Neutrophil (primary cell): ENCODE measurements at regions not wholly inside any gene's neighbourhood (a gene's known extent, or its start where the extent isn't known, plus 50 kb on each side); places are given as distances from the start of the nearest gene placed in this dataset.

ENCODE experiments used
- H3K27ac ChIP-seq: fragments of 200-600 bp; sonication (generic); 2 replicates; pipeline ENCODE4 v1.5.1; 2016; ENCODE audit warnings: mild to moderate bottlenecking, moderate library complexity
- H3K27me3 ChIP-seq: fragments of 200-600 bp; sonication (generic); 2 replicates; pipeline ENCODE4 v1.6.0; 2016; ENCODE audit warnings: mild to moderate bottlenecking
- H3K36me3 ChIP-seq: fragments of 200-600 bp; sonication (generic); 2 replicates; pipeline ENCODE4 v1.5.1; 2017
- H3K4me1 ChIP-seq, 2 experiments: fragments of 200-600 bp in 1 of 2; sonication (generic) in 1 of 2; 1 replicate in 1 of 2; 2 replicates in 1 of 2; pipeline versions ENCODE4 v1.5.1 to v1.6.1; 2013 to 2016; ENCODE audit warnings: low read depth in 1 of 2, low read length in 1 of 2, mild to moderate bottlenecking in 1 of 2, moderate library complexity in 1 of 2; ENCODE audit not compliant: control insufficient read depth in 1 of 2, insufficient read depth in 1 of 2
- H3K4me3 ChIP-seq, 2 experiments: fragments of 200-600 bp in 1 of 2; sonication (generic) in 1 of 2; 1 replicate in 1 of 2; 2 replicates in 1 of 2; pipeline ENCODE4 v1.5.1; 2013 to 2016; ENCODE audit warnings: low read depth in 1 of 2, low read length in 1 of 2, mild to moderate bottlenecking in 1 of 2, moderate library complexity in 1 of 2
- H3K9me3 ChIP-seq: fragments of 200-600 bp; sonication (generic); 2 replicates; pipeline ENCODE4 v1.5.1; 2016
- CTCF ChIP-seq: fragments of 200-600 bp; sonication (generic); IDR thresholded peaks from 2 replicates; pipeline ENCODE4 v1.5.1; 2016; ENCODE audit warnings: antibody characterized with exemption

- H3K4me3 ChIP-seq: no peak overlapping the region
- H3K27ac ChIP-seq: no peak overlapping the region
- H3K27me3 ChIP-seq: peaks cover 13% of the 10 kb centered on the region
- H3K4me1 ChIP-seq: peaks cover 0 to 11% of the 10 kb centered on the region in 2 experiments
- H3K9me3 ChIP-seq: no peaks in the 10 kb centered on the region
- TF ChIP-seq CTCF: no peak
- H3K36me3 ChIP-seq: no peaks in the 10 kb centered on the region
Observed at GRCh38 chr15:39502082-39502447, 78.8 kb upstream of the THBS1 start.

GRCh38 chr15:39502611-39503195 lies 78.2 kb upstream of the THBS1 start:
- Histone ChIP-seq H3K27me3 (peaks cover 7% of the 10 kb centered on the region), H3K27ac (no peak overlapping the region), H3K4me3 (no peak overlapping the region), H3K9me3 (no peaks in the 10 kb centered on the region), H3K36me3 (no peaks in the 10 kb centered on the region), H3K4me1 (peaks cover 0 to 10% of the 10 kb centered on the region in 2 experiments)
- TF ChIP-seq CTCF: no peak

- Histone ChIP-seq H3K9me3 (no peaks in the 10 kb centered on the region), H3K27ac (no peak overlapping the region), H3K4me3 (no peak overlapping the region), H3K27me3 (peaks cover 7% of the 10 kb centered on the region), H3K36me3 (no peaks in the 10 kb centered on the region), H3K4me1 (peaks cover 0 to 2% of the 10 kb centered on the region in 2 experiments)
- TF ChIP-seq CTCF: no peak
Observed at GRCh38 chr15:39503526-39503925, 77.4 kb upstream of the THBS1 start.

- no peak overlapping the region for H3K4me3 ChIP-seq
- TF ChIP-seq CTCF: no peak
- no peaks in the 10 kb centered on the region for H3K9me3 ChIP-seq
- peaks cover 9% of the 10 kb centered on the region for H3K27me3 ChIP-seq
- no peaks in the 10 kb centered on the region for H3K36me3 ChIP-seq
- H3K27ac ChIP-seq: no peak overlapping the region
- no peaks in the 10 kb centered on the region for H3K4me1 ChIP-seq
Observed at GRCh38 chr15:39504808-39505207, 76.1 kb upstream of the THBS1 start.

- H3K4me1 ChIP-seq: no peaks in the 10 kb centered on the region
- H3K27me3 ChIP-seq: peaks cover 6% of the 10 kb centered on the region
- H3K27ac ChIP-seq: no peak overlapping the region
- no peaks in the 10 kb centered on the region for H3K36me3 ChIP-seq
- H3K9me3 ChIP-seq: no peaks in the 10 kb centered on the region
- no peak for TF ChIP-seq CTCF
- no peak overlapping the region for H3K4me3 ChIP-seq
Observed at GRCh38 chr15:39506146-39506545, 74.7 kb upstream of the THBS1 start.

GRCh38 chr15:39508536-39508935 lies 72.3 kb upstream of the THBS1 start:
- H3K27ac ChIP-seq: no peak overlapping the region
- H3K4me1 ChIP-seq: no peaks in the 10 kb centered on the region
- H3K36me3 ChIP-seq: no peaks in the 10 kb centered on the region
- H3K27me3 ChIP-seq: peaks cover 18% of the 10 kb centered on the region
- H3K9me3 ChIP-seq: no peaks in the 10 kb centered on the region
- H3K4me3 ChIP-seq: no peak overlapping the region
- TF ChIP-seq CTCF: no peak
